ENCODE measurements at regions not wholly inside any gene's neighbourhood (a gene's known extent, or its start where the extent isn't known, plus 50 kb on each side); places are given as distances from the start of the nearest gene placed in this dataset.
"Not testable (repeated sequence)": the region's sequence is repeated elsewhere in the genome, so short reads cannot be mapped to it uniquely, and the experiment has no call there.

- H3K79me2 ChIP-seq (ENCODE audit: control insufficient read depth, insufficient read depth, low read length, poor library complexity): no peaks in the 10 kb centered on the region
- H3K79me1 ChIP-seq (ENCODE audit: low read length): no peaks in the 10 kb centered on the region
- no peaks in the 10 kb centered on the region for H3K27me3 ChIP-seq (ENCODE audit: insufficient read depth, low read length)
- H2AK5ac ChIP-seq (ENCODE audit: low read length): no peak overlapping the region
- no peak overlapping the region for H2AFZ ChIP-seq (ENCODE audit: insufficient read depth, low read length, poor library complexity)
- H3K4ac ChIP-seq (ENCODE audit: low read depth, low read length): no peak overlapping the region
- no peak overlapping the region for H3K18ac ChIP-seq (ENCODE audit: low read length)
- no peak overlapping the region for H3K4me2 ChIP-seq (ENCODE audit: low read length)
- DNase-seq: no peak
- H3K14ac ChIP-seq (ENCODE audit: low read length): no peak overlapping the region
- H4K8ac ChIP-seq (ENCODE audit: low read depth, low read length): no peak overlapping the region
- no peaks in the 10 kb centered on the region for H3K4me1 ChIP-seq (ENCODE audit: control insufficient read depth in 1 of 2, insufficient read depth in 2 of 2, low read length in 2 of 2)
- no peak overlapping the region for H4K12ac ChIP-seq (ENCODE audit: low read depth, low read length)
- no peak overlapping the region for H3K23ac ChIP-seq (ENCODE audit: low read length)
- no CpG with 5 or more reads among the region's 4 CpGs for WGBS (ENCODE audit: extremely low coverage, insufficient coverage, insufficient read length)
- no peak overlapping the region for H3K27ac ChIP-seq (ENCODE audit: low read depth, low read length)
- H3K9me3 ChIP-seq (ENCODE audit: insufficient read depth, low read depth, low read length): peaks cover 6% of the 10 kb centered on the region
- H4K91ac ChIP-seq (ENCODE audit: low read depth, low read length): no peak overlapping the region
- no peak overlapping the region for H2BK12ac ChIP-seq (ENCODE audit: low read length)
- no peaks in the 10 kb centered on the region for H3K36me3 ChIP-seq (ENCODE audit: control insufficient read depth in 1 of 2, insufficient read depth in 2 of 2, low read length in 2 of 2)
- H3K4me3 ChIP-seq (ENCODE audit: low read depth, low read length): no peak overlapping the region
- no peak overlapping the region for H3K9ac ChIP-seq (ENCODE audit: low read length)
- H2BK120ac ChIP-seq (ENCODE audit: insufficient read depth, low read length, poor library complexity): no peak overlapping the region
- no peak overlapping the region for H2BK5ac ChIP-seq (ENCODE audit: low read depth, low read length, poor library complexity)
Measured at GRCh38 chr12:131334835-131335234, 376.1 kb upstream of the SFSWAP start.

GRCh38 chr12:131335456-131335855, 375.4 kb upstream of the SFSWAP start:
- no peak overlapping the region for H3K4ac ChIP-seq (ENCODE audit: low read depth, low read length)
- no peak overlapping the region for H4K91ac ChIP-seq (ENCODE audit: low read depth, low read length)
- H2AK5ac ChIP-seq (ENCODE audit: low read length): no peak overlapping the region
- H3K27ac ChIP-seq (ENCODE audit: low read depth, low read length): no peak overlapping the region
- H2BK5ac ChIP-seq (ENCODE audit: low read depth, low read length, poor library complexity): no peak overlapping the region
- H3K23ac ChIP-seq (ENCODE audit: low read length): no peak overlapping the region
- H3K9ac ChIP-seq (ENCODE audit: low read length): no peak overlapping the region
- no peaks in the 10 kb centered on the region for H3K27me3 ChIP-seq (ENCODE audit: insufficient read depth, low read length)
- no peak overlapping the region for H3K14ac ChIP-seq (ENCODE audit: low read length)
- no peak overlapping the region for H3K4me2 ChIP-seq (ENCODE audit: low read length)
- H4K8ac ChIP-seq (ENCODE audit: low read depth, low read length): no peak overlapping the region
- no peak for DNase-seq
- WGBS (ENCODE audit: extremely low coverage, insufficient coverage, insufficient read length): no CpG with 5 or more reads among the region's 4 CpGs
- no peaks in the 10 kb centered on the region for H3K36me3 ChIP-seq (ENCODE audit: control insufficient read depth in 1 of 2, insufficient read depth in 2 of 2, low read length in 2 of 2)
- H3K79me1 ChIP-seq (ENCODE audit: low read length): no peaks in the 10 kb centered on the region
- no peak overlapping the region for H2BK120ac ChIP-seq (ENCODE audit: insufficient read depth, low read length, poor library complexity)
- no peak overlapping the region for H3K4me3 ChIP-seq (ENCODE audit: low read depth, low read length)
- no peaks in the 10 kb centered on the region for H3K79me2 ChIP-seq (ENCODE audit: control insufficient read depth, insufficient read depth, low read length, poor library complexity)
- no peak overlapping the region for H3K18ac ChIP-seq (ENCODE audit: low read length)
- H2BK12ac ChIP-seq (ENCODE audit: low read length): no peak overlapping the region
- peaks cover 6% of the 10 kb centered on the region for H3K9me3 ChIP-seq (ENCODE audit: insufficient read depth, low read depth, low read length)
- no peak overlapping the region for H4K12ac ChIP-seq (ENCODE audit: low read depth, low read length)
- no peaks in the 10 kb centered on the region for H3K4me1 ChIP-seq (ENCODE audit: control insufficient read depth in 1 of 2, insufficient read depth in 2 of 2, low read length in 2 of 2)
- no peak overlapping the region for H2AFZ ChIP-seq (ENCODE audit: insufficient read depth, low read length, poor library complexity)

GRCh38 chr12:131337861-131338260, 373.0 kb upstream of the SFSWAP start:
- H3K27ac ChIP-seq (ENCODE audit: low read depth, low read length); H3K9ac ChIP-seq (ENCODE audit: low read length); H2AFZ ChIP-seq (ENCODE audit: insufficient read depth, low read length, poor library complexity); H4K12ac ChIP-seq (ENCODE audit: low read depth, low read length); H2BK120ac ChIP-seq (ENCODE audit: insufficient read depth, low read length, poor library complexity); H3K27me3 ChIP-seq (ENCODE audit: insufficient read depth, low read length); H3K4ac ChIP-seq (ENCODE audit: low read depth, low read length); H3K23ac ChIP-seq (ENCODE audit: low read length); H2BK12ac ChIP-seq (ENCODE audit: low read length); H3K4me1 ChIP-seq (ENCODE audit: control insufficient read depth in 1 of 2, insufficient read depth in 2 of 2, low read length in 2 of 2); H3K79me1 ChIP-seq (ENCODE audit: low read length); H4K8ac ChIP-seq (ENCODE audit: low read depth, low read length); H3K18ac ChIP-seq (ENCODE audit: low read length); H2BK5ac ChIP-seq (ENCODE audit: low read depth, low read length, poor library complexity); H3K4me2 ChIP-seq (ENCODE audit: low read length); H3K79me2 ChIP-seq (ENCODE audit: control insufficient read depth, insufficient read depth, low read length, poor library complexity); H3K9me3 ChIP-seq (ENCODE audit: insufficient read depth, low read depth, low read length); H4K91ac ChIP-seq (ENCODE audit: low read depth, low read length); DNase-seq; H3K36me3 ChIP-seq (ENCODE audit: control insufficient read depth in 1 of 2, insufficient read depth in 2 of 2, low read length in 2 of 2); H3K14ac ChIP-seq (ENCODE audit: low read length); H3K4me3 ChIP-seq (ENCODE audit: low read depth, low read length); H2AK5ac ChIP-seq (ENCODE audit: low read length): not testable (repeated sequence)
- WGBS (ENCODE audit: extremely low coverage, insufficient coverage, insufficient read length): no CpG with 5 or more reads among the region's 3 CpGs

GRCh38 chr12:131340616-131341210, 370.2 kb upstream of the SFSWAP start:
- no CpG with 5 or more reads among the region's 13 CpGs for WGBS (ENCODE audit: extremely low coverage, insufficient coverage, insufficient read length)
- Histone ChIP-seq H2BK120ac (ENCODE audit: insufficient read depth, low read length, poor library complexity) (no peak overlapping the region), H3K4ac (ENCODE audit: low read depth, low read length) (no peak overlapping the region), H3K79me2 (ENCODE audit: control insufficient read depth, insufficient read depth, low read length, poor library complexity) (no peaks in the 10 kb centered on the region), H4K12ac (ENCODE audit: low read depth, low read length) (no peak overlapping the region), H4K8ac (ENCODE audit: low read depth, low read length) (no peak overlapping the region), H3K4me2 (ENCODE audit: low read length) (no peak overlapping the region), H3K27ac (ENCODE audit: low read depth, low read length) (no peak overlapping the region), H3K9ac (ENCODE audit: low read length) (no peak overlapping the region), H3K9me3 (ENCODE audit: insufficient read depth, low read depth, low read length) (no peaks in the 10 kb centered on the region), H3K18ac (ENCODE audit: low read length) (no peak overlapping the region), H4K91ac (ENCODE audit: low read depth, low read length) (no peak overlapping the region), H3K23ac (ENCODE audit: low read length) (no peak overlapping the region), H2AK5ac (ENCODE audit: low read length) (no peak overlapping the region), H3K4me1 (ENCODE audit: control insufficient read depth in 1 of 2, insufficient read depth in 2 of 2, low read length in 2 of 2) (no peaks in the 10 kb centered on the region), H3K4me3 (ENCODE audit: low read depth, low read length) (no peak overlapping the region), H2BK12ac (ENCODE audit: low read length) (no peak overlapping the region), H3K14ac (ENCODE audit: low read length) (no peak overlapping the region), H2AFZ (ENCODE audit: insufficient read depth, low read length, poor library complexity) (no peak overlapping the region), H2BK5ac (ENCODE audit: low read depth, low read length, poor library complexity) (no peak overlapping the region), H3K27me3 (ENCODE audit: insufficient read depth, low read length) (no peaks in the 10 kb centered on the region), H3K79me1 (ENCODE audit: low read length) (no peaks in the 10 kb centered on the region), H3K36me3 (ENCODE audit: control insufficient read depth in 1 of 2, insufficient read depth in 2 of 2, low read length in 2 of 2) (no peaks in the 10 kb centered on the region)
- DNase-seq: no peak

Data from trophoblast cell (in vitro differentiated cells and primary cell).